GM12864 (cell line): ENCODE measurements at regions not wholly inside any gene's neighbourhood (a gene's known extent, or its start where the extent isn't known, plus 50 kb on each side); places are given as distances from the start of the nearest gene placed in this dataset.

ENCODE experiments used
- DNase-seq: peaks from one replicate; pipeline ENCODE4 v3.0.0-alpha.2; 2011; ENCODE audit warnings: low read depth
- H3K4me3 ChIP-seq: 2 replicates; pipeline ENCODE4 v1.5.1; 2011; ENCODE audit warnings: mild to moderate bottlenecking, low read depth, low read length, control low read depth
- CTCF ChIP-seq: IDR thresholded peaks from 2 replicates; pipeline ENCODE4 v1.5.1; 2011; ENCODE audit warnings: low read depth, mild to moderate bottlenecking, moderate library complexity, low read length, control low read depth, inconsistent platforms; ENCODE audit errors: missing control alignments

GRCh38 chr2:226575928-226576327 lies 223.7 kb downstream of the IRS1 start:
- DNase-seq = no peak
- H3K4me3 ChIP-seq = no peak overlapping the region
- no peak for TF ChIP-seq CTCF

- no peak for TF ChIP-seq CTCF
- DNase-seq = no peak
- no peak overlapping the region for H3K4me3 ChIP-seq
These were observed 226.5 kb downstream of the IRS1 start for GRCh38 chr2:226573158-226573557.

- TF ChIP-seq CTCF = no peak
- H3K4me3 ChIP-seq = no peak overlapping the region
- no peak for DNase-seq
These were observed 235.0 kb downstream of the IRS1 start for GRCh38 chr2:226564667-226565066.

- no peak overlapping the region for H3K4me3 ChIP-seq
- no peak for TF ChIP-seq CTCF
- no peak for DNase-seq
These were observed 237.7 kb downstream of the IRS1 start for GRCh38 chr2:226561962-226562361.

GRCh38 chr2:226560325-226560724 lies 239.3 kb downstream of the IRS1 start:
- no peak for TF ChIP-seq CTCF
- no peak overlapping the region for H3K4me3 ChIP-seq
- no peak for DNase-seq

- DNase-seq = no peak
- no peak for TF ChIP-seq CTCF
- H3K4me3 ChIP-seq = no peak overlapping the region
These were observed 240.1 kb downstream of the IRS1 start for GRCh38 chr2:226559536-226559935.

- no peak for DNase-seq
- no peak overlapping the region for H3K4me3 ChIP-seq
- TF ChIP-seq CTCF = no peak
These were observed 241.2 kb downstream of the IRS1 start for GRCh38 chr2:226558418-226558817.
